OCI-LY1 (cell line): ENCODE measurements at regions not wholly inside any gene's neighbourhood (a gene's known extent, or its start where the extent isn't known, plus 50 kb on each side); places are given as distances from the start of the nearest gene placed in this dataset.
A peak's percentile ranks its signal among the peaks of the same experiment; 100 is the strongest.

Experiments
- H2AFZ ChIP-seq: fragments of 200-600 bp; sonication (generic), shearing (Covaris generic); 2 replicates; pipeline ENCODE4 v1.6.0; 2014; ENCODE audit warnings: antibody characterized with exemption, mild to moderate bottlenecking, low read length
- H3F3A ChIP-seq: fragments of 200-600 bp; sonication (generic), shearing (Covaris generic); 2 replicates; pipeline ENCODE4 v1.6.0; 2014; ENCODE audit warnings: mild to moderate bottlenecking, antibody characterized with exemption, low read length, moderate library complexity; ENCODE audit not compliant: insufficient read depth
- H3K27ac ChIP-seq: fragments of 200-600 bp; sonication (generic); 2 replicates; pipeline ENCODE4 v1.5.1; 2014; ENCODE audit warnings: low read length, mixed run types, mild to moderate bottlenecking, low read depth; ENCODE audit not compliant: poor library complexity, severe bottlenecking
- H3K27me3 ChIP-seq: fragments of 200-600 bp; sonication (generic); 2 replicates; pipeline ENCODE4 v1.6.0; 2014; ENCODE audit warnings: antibody characterized with exemption, mild to moderate bottlenecking, low read length, moderate library complexity; ENCODE audit not compliant: insufficient read depth
- H3K36me3 ChIP-seq: fragments of 200-600 bp; sonication (generic); 2 replicates; pipeline ENCODE4 v1.6.1; 2014; ENCODE audit warnings: mild to moderate bottlenecking, antibody characterized with exemption, low read length, moderate library complexity, mixed read lengths; ENCODE audit not compliant: insufficient read depth
- H3K4me1 ChIP-seq: fragments of 200-600 bp; sonication (generic); 2 replicates; pipeline ENCODE4 v1.5.1; 2014; ENCODE audit warnings: mild to moderate bottlenecking, low read length, moderate library complexity; ENCODE audit not compliant: insufficient read depth, severe bottlenecking
- H3K4me2 ChIP-seq: fragments of 200-600 bp; sonication (generic), shearing (Covaris generic); 2 replicates; pipeline ENCODE4 v1.6.1; 2014; ENCODE audit warnings: low read length
- H3K4me3 ChIP-seq: fragments of 200-600 bp; sonication (generic); 2 replicates; pipeline ENCODE4 v1.5.1; 2014; ENCODE audit warnings: low read length, low read depth, mild to moderate bottlenecking, mixed read lengths; ENCODE audit not compliant: poor library complexity, severe bottlenecking
- H3K79me2 ChIP-seq: fragments of 200-600 bp; shearing (Covaris generic); 2 replicates; pipeline ENCODE4 v1.6.1; 2016; ENCODE audit warnings: mixed run types, low read length, mixed read lengths; ENCODE audit not compliant: insufficient read depth
- H3K9ac ChIP-seq: fragments of 200-600 bp; sonication (generic), shearing (Covaris generic); 2 replicates; pipeline ENCODE4 v1.6.1; 2014; ENCODE audit warnings: mild to moderate bottlenecking, low read length, mixed read lengths
- H3K9me2 ChIP-seq: fragments of 200-600 bp; sonication (generic), shearing (Covaris generic); 2 replicates; pipeline ENCODE4 v1.6.1; 2014; ENCODE audit warnings: low read depth, mild to moderate bottlenecking, low read length, mixed read lengths
- H3K9me3 ChIP-seq: fragments of 200-600 bp; shearing (Covaris generic); 2 replicates; pipeline ENCODE4 v1.6.1; 2014; ENCODE audit warnings: low read length, mixed read lengths
- H4K20me1 ChIP-seq: fragments of 200-600 bp; sonication (generic), shearing (Covaris generic); 2 replicates; pipeline ENCODE4 v1.6.0; 2016; ENCODE audit warnings: mild to moderate bottlenecking, low read length; ENCODE audit not compliant: insufficient read depth
- CTCF ChIP-seq: fragments of 200-600 bp; sonication (generic), shearing (Covaris generic); IDR thresholded peaks from 2 replicates; pipeline ENCODE4 v1.5.1; 2017; ENCODE audit warnings: mild to moderate bottlenecking, antibody characterized with exemption, low read length, moderate library complexity, mixed read lengths
- EZH2 ChIP-seq: fragments of 200-600 bp; sonication (generic), shearing (Covaris generic); IDR thresholded peaks from 2 replicates; pipeline ENCODE4 v1.8.0; 2017; ENCODE audit warnings: borderline replicate concordance, mixed run types, mild to moderate bottlenecking, antibody characterized with exemption, low read length, moderate library complexity, mixed read lengths

- Histone ChIP-seq H3F3A (no peaks in the 10 kb centered on the region), H3K9me2 (no peaks in the 10 kb centered on the region), H3K79me2 (no peaks in the 10 kb centered on the region), H3K36me3 (no peaks in the 10 kb centered on the region), H2AFZ (no peak overlapping the region), H3K4me1 (no peaks in the 10 kb centered on the region), H3K9me3 (no peaks in the 10 kb centered on the region), H3K9ac (no peak overlapping the region), H3K4me3 (no peak overlapping the region), H4K20me1 (no peaks in the 10 kb centered on the region), H3K27ac (no peak overlapping the region), H3K4me2 (no peak overlapping the region), H3K27me3 (no peaks in the 10 kb centered on the region)
- TF ChIP-seq CTCF (peak; percentile 18; the same call in 1 of the 2 replicates), EZH2 (no peak)
These were observed 345.7 kb downstream of the CYP26B1 start for GRCh38 chr2:71801969-71802368.

- H3K4me3 ChIP-seq = no peak overlapping the region
- no peak for TF ChIP-seq CTCF
- no peak for TF ChIP-seq EZH2
- H3K27ac ChIP-seq = no peak overlapping the region
- no peaks in the 10 kb centered on the region for H3K27me3 ChIP-seq
- H3K79me2 ChIP-seq = no peaks in the 10 kb centered on the region
- H3K4me1 ChIP-seq = no peaks in the 10 kb centered on the region
- no peak overlapping the region for H2AFZ ChIP-seq
- H4K20me1 ChIP-seq = no peaks in the 10 kb centered on the region
- H3K9me2 ChIP-seq = no peaks in the 10 kb centered on the region
- no peak overlapping the region for H3K4me2 ChIP-seq
- no peak overlapping the region for H3K9ac ChIP-seq
- no peaks in the 10 kb centered on the region for H3F3A ChIP-seq
- no peaks in the 10 kb centered on the region for H3K9me3 ChIP-seq
- H3K36me3 ChIP-seq = no peaks in the 10 kb centered on the region
These were observed 346.1 kb downstream of the CYP26B1 start for GRCh38 chr2:71801556-71801955.

- TF ChIP-seq CTCF (no peak), EZH2 (no peak)
- Histone ChIP-seq H3K9me2 (no peaks in the 10 kb centered on the region), H3F3A (no peaks in the 10 kb centered on the region), H3K4me3 (no peak overlapping the region), H3K36me3 (no peaks in the 10 kb centered on the region), H2AFZ (no peak overlapping the region), H3K27me3 (no peaks in the 10 kb centered on the region), H3K9me3 (no peaks in the 10 kb centered on the region), H3K79me2 (no peaks in the 10 kb centered on the region), H3K4me1 (no peaks in the 10 kb centered on the region), H3K9ac (no peak overlapping the region), H4K20me1 (no peaks in the 10 kb centered on the region), H3K27ac (no peak overlapping the region), H3K4me2 (no peak overlapping the region)
These were observed 346.8 kb downstream of the CYP26B1 start for GRCh38 chr2:71800851-71801250.
